ENCODE measurements at regions not wholly inside any gene's neighbourhood (a gene's known extent, or its start where the extent isn't known, plus 50 kb on each side); places are given as distances from the start of the nearest gene placed in this dataset.

GRCh38 chr15:87736891-87737389, 519.6 kb downstream of the NTRK3 start:
- no peak for TF ChIP-seq EP300 (IDR thresholded peaks at IDR 0.05)
- no peak for TF ChIP-seq ELK1 (IDR thresholded peaks at IDR 0.05; ENCODE audit: low read depth, low read length)
- TF ChIP-seq POLR2AphosphoS2 (conservative IDR thresholded peaks at IDR 0.05; ENCODE audit: low read length), result no peak
- TF ChIP-seq CEBPB (IDR thresholded peaks at IDR 0.05), result no peak
- TF ChIP-seq RAD21 (conservative IDR thresholded peaks at IDR 0.05 in 1 of 2, IDR thresholded peaks at IDR 0.05 in 1 of 2), result no peak
